ENCODE measurements at regions not wholly inside any gene's neighbourhood (a gene's known extent, or its start where the extent isn't known, plus 50 kb on each side); places are given as distances from the start of the nearest gene placed in this dataset.
"Not testable (repeated sequence)": the region's sequence is repeated elsewhere in the genome, so short reads cannot be mapped to it uniquely, and the experiment has no call there.

- DNase-seq: not testable (repeated sequence)
These were observed 56.8 kb downstream of the SCGB2B2 start for GRCh38 chr19:34620134-34620533.

DNA sequence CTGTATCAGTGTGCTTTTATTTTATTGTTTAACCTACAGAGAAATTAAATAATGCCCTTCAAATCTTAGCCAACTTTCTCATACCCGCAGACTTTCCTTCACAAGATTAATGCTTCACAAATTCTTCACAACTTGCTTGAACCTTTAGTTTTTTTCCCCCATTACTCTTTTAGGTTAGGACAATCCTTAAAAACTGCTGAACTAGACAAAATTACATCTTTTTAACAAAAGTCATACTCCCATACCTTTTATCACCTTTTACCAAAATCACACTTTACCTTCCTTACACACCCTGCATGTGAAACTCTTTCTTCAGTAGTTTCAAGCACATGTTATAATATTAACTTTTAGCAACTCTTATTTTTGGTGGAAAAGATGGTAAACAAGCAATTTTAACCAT is 58.5 kb downstream of the SCGB2B2 start:
- no peak for DNase-seq

DNA sequence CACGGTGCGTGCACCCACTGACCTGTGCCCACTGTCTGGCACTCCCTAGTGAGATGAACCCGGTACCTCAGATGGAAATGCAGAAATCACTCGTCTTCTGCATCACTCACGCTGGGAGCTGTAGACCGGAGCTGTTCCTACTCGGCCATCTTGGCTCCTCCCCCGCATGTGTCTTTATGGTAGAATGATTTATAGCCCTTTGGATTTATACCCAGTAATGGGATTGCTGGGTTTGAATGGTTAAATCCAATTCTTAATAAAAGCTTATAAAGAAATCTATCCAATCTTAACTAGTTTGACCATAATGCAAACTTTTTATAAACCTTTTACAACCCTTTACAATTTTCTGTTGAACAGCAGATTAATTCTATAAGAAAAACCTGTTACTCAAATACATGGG is 59.0 kb downstream of the SCGB2B2 start:
- not testable (repeated sequence) for DNase-seq

GRCh38 chr19:34603003-34603402 is 74.0 kb downstream of the SCGB2B2 start:
- no peak for DNase-seq

DNA sequence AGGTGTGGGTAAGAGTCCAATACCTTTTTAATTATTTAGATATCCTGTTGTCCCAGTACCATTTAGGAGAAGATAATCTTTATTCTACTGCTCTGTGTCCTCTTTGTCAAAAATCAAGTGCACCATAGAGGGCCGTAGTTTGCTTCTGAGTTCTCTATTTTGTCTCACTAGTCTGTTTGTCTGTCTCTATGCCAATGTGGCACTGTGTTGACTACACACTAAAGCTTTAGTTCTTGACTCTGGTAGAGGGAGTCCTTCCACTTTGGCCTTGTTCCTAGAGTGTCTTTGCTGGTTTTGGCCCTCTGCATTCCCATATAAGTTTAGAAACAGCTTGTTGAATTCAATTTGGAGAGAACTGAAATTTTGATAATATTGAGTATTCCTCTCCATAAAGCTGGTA is 75.9 kb downstream of the SCGB2B2 start:
- no peak for DNase-seq

DNA sequence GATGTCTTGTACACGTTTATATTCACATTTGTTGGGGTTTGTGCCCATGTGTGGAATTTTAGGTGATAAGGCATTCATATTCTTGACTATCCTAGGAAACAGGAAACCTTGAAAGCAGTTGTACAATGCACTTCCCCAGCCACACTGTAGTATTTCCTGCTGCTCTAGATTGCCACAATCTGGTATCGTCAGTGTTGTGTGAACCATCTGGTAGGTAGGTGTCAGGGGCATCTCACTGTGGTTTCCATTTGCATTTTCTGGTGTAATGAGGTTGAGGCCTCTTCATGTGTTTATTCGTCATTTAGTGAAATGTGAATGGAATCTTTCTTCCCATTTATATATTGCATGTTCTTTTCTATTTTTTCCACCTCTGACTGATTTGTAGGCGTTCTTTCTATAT is 76.6 kb downstream of the SCGB2B2 start:
- DNase-seq: no peak

DNA sequence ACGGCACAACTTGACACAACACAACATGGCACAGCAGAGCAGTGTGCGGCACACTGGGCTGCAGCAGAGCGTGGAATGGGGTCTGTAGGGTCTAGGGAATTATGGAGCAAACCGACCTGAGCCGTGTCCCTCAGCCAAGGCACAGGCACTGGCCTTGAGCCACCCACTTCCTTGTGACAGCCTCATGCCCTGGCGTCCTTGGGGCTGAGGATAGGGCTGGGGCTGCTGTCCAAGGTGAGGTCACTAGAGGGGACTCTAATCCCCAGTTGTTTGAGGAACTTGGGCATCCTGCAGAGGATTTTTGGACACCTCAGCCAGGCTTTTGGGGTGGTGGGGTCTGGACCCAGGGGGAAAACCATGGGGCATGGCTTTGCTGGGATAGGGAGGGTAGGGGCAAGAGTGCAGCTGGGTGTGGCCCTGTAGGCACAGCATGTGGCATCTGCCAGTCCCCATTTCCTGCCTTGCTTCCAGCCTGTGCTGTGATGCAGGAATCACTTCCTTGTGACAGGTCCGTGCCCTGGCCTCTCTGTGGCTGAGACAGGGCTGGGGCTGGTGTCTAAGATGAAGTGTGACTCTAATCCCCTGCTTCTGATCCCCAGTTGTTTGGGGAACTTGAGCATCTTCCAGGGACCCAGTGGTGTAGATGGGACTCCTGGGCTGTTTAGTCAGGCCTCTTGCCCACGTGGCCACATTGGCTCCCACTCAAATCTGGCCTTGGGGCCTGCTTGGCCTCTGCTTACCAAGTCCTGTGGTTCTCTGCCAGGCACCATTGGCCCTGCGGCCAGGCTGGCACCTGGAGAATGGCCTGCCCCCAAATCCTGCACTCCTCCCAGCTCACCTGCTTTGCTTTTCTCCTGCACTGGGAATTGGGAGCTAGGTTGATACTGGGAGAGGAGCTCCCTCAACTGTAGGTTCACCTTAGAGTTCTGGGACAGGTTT is 78.5 kb downstream of the SCGB2B2 start:
- DNase-seq: no peak

DNA sequence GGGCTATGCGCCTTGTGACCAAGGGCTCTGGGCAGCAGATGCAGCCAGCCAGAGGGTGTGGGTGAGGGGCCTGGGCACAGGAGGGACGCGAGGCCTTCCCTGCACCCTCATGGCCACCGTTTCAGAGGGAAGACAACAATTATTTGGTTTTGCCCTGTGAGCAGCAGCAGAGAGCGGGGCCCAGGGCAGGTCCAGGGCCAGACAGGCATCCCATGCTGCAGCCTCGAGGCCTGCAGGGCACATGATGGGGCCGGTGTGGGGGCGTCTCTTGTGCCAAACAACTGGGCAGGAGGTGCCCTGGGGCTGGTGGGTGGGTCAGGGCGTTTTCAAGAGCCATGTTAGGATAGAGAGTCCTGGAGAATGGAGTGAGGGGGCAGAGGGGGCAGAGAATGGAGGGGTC is 79.4 kb downstream of the SCGB2B2 start:
- no peak for DNase-seq

- DNase-seq: no peak
These were observed 80.0 kb downstream of the SCGB2B2 start for GRCh38 chr19:34596989-34597388.

- peak; percentile 9 for DNase-seq
These were observed 80.8 kb downstream of the SCGB2B2 start for GRCh38 chr19:34596115-34596514.

DNA sequence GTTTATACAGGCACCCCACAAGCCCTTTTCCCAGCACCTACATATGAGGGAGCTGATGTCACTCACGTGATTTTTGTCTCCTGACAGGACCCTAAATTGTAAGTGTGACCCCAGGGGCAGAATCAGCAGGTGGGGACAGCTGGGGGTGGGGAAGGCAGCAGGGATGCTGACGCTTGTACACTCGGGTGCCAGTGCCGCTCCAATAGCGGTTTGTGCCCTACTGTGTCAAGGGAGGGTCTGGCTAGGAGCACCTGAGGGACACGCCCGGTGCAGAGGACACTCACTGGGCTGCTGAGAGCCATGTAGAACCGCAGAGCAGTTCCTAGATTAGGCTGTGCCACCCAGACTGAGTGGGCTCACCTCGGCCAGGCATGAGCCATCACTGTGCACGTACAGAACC is 81.3 kb downstream of the SCGB2B2 start:
- DNase-seq: no peak

- no peak for DNase-seq
These were observed 86.7 kb downstream of the SCGB2B2 start for GRCh38 chr19:34590228-34590627.

DNA sequence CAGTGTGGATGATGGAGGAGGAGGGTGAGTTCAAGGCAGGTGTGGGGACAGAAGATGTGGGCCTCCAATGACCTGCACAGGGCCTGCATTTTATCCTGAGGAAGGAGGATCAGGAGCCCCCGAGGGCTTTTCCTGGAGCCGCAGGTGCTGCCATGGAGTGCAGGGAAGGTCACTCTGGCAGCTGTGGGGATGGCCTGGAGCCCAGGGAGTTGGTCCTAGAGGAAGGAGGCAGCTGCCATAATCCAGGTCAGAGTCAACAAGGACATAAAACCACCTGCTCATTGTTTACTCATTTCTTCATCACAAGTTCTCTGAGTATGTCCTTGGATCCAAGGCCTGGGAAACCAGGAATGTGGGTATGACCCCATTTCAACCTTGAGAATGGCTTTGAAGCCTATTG is 87.2 kb downstream of the SCGB2B2 start:
- no peak for DNase-seq

DNA sequence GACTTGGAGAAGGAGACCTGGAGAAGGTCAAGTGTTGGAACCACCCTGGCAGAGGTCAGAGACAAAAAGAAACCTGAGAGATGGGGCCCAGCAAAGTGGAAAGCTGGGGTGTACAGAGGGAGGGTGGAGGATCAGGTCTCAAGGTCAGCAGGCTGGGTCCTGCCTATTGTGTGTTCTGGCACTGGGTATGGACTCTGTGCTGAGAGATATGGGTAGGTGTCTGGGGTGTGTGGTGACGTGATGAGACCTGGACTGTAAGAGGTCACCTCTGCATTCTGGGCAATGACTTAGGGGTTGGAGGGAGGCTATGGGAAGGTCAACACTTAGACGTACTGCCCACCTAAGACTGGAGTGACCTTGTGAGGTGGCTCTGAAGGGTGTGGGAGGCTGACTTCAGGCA is 88.1 kb downstream of the SCGB2B2 start:
- DNase-seq: no peak

DNA sequence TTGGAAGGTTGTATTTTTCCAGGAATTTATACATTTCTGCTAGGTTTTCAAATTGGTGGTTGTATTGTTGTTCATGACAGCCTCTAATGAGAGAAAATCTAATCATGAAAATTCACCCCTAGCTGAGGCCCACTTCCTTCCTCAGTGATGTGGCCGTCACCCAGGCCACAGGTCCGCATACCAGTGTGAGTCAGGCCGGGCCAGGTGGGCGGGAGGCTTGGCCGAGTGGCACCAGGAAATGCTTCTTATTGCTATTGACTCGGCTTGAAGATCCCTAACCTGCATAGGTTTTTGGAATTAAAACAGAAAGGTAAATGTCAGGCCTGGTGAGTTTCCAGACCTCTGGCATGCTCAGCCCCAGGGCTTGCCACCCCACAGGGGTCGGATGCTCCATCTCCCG is 88.7 kb downstream of the SCGB2B2 start:
- DNase-seq: no peak

GRCh38 chr19:34580408-34580807 is 96.6 kb downstream of the SCGB2B2 start:
- DNase-seq: no peak

DNA sequence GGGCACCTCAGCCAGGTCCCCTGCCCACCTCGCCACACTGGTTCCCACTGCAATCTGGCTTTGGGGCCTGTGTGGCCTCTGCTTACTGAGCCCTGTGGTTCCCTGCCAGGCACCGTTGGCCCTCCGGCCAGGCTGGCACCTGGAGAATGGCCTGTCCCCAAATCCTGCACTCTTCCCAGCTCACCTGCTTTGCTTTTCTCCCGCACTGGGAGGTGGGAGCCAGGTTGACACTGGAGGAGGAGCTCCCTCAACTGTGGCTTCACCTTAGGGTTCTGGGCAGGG is 97.0 kb downstream of the SCGB2B2 start:
- no peak for DNase-seq

- DNase-seq: no peak
These were observed 97.5 kb downstream of the SCGB2B2 start for GRCh38 chr19:34579281-34580054.

DNA sequence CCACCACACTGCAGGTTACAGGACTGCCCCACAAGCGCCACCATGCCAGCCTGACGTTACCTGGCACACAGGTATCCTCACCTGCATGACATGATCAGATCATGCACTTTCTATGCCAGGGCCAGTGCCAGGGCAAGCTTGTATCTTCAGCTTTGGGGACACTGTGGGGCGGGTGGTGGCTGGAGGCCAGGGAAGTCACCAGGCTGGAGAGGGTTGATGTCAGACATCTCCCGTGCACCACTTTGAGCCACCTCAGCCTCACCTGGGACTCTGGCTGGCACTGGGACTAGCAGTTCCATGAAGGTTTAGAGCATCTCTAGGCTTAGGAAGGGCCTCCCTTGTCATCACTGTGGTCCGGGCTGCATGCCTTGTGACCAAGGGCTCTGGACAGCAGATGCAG is 97.2 kb downstream of the WTIP start:
- no peak for DNase-seq

DNA sequence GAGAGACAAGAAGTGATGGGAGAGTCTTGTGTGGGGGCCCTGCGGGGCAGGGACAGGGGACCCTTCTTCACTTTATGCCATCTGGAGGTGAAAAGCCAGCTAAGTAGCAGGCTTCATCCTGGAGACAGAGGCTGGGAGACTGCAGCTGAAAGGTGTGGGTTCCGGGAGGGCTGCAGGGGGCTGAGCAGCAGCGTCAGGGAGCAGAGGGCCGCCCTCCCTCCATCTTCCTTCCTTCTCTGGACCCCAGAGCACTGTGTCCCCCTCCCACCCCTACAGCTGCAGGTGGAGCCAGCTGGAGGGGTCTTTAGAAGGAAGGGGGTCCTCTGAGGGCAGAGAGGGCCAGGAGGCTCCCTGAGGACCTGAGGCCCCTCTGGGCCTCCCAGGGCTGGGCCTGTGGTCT is 96.6 kb downstream of the WTIP start:
- DNase-seq: no peak

DNA sequence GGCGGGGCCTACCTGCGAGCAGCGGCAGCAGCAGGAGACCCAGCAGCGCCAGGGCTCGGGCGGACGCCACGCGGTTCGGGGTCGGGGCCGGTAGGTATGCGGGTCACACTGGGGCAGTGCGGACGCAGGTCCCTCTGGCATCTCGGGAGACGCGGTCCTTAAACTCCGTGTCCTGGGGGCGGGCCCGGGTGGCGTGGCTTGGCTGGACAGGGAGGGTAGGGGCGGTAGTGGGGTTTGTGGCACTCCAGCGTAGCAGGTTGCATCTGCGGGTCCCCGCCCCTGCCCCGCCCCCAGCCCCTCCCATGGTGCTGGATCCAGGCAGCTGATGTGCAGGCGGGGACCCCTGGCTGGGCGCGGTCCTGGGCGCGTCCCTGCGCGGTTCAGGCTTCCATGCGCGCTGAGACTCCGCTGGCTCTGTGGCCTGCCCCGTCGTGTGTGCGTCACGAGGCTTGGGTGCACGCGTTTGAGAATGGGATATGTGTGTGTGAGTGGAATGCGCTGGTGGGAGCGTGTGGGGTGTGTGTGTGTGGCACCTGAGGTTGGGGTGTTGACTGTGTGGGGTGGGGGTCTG is 96.1 kb downstream of the WTIP start:
- no peak for DNase-seq

- no peak for DNase-seq
These were observed 95.5 kb downstream of the WTIP start for GRCh38 chr19:34577056-34577455.

DNA sequence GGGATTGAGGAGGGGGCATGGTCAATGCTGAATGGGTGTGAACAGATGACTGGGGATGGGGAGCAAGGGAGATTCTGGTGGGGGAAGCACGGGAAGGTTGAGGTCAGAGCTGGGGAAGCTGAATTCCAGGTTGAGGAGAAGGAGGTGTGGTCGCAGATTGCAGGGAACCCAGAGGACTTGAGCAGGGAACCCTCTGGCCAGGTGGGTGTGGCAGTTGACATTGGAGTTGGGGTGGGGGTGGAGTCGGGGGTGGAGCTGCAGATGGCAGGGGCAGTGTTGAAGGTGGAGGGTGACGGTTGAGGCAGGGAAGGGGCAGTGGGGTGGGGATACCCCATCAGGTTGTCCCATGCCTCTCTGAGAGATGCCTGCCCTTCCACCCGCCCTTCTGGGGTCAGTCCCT is 94.7 kb downstream of the WTIP start:
- no peak for DNase-seq

DNA sequence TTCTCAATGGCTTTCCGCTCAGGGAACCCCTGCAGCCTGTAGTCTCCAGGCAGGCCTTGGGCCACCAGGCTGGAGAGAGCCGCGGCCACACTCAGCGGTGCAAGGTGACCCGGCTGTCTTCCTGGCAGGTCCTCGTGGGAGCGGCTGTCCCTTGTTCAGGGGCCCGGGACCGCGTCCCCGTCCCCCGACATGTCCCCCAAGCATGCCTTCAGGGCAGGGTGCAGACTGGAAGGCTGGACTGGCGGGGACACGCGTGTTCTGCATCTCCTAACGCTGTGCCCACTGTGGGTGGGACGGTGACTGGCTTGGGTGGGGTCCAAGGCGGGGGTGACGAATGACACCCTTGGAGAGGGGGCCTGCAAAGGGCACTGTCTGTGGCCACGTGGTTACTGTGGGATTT is 93.6 kb downstream of the WTIP start:
- no peak for DNase-seq
